ENCODE measurements at regions not wholly inside any gene's neighbourhood (a gene's known extent, or its start where the extent isn't known, plus 50 kb on each side); places are given as distances from the start of the nearest gene placed in this dataset.

DNA sequence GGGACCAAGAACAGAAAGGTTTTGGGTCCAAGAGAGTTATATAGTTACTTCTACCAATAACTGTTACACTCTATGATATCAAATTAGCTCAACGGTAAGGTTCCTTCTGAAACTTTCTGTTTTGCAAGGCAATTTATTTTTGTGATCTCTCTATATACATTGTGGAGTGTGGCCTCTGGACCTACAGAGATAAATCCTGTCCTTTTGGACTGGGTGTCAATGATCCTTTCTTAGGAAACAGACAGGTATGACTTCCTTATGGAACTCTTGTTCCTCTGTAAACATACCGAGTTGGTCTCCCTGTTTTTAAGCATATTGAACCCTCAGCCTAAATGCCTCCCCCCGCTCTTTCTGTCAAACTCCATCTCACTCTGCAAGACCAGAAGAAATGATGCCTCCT lies 1117.8 kb downstream of the BCL11A start:
- TF ChIP-seq, protein P1, sequence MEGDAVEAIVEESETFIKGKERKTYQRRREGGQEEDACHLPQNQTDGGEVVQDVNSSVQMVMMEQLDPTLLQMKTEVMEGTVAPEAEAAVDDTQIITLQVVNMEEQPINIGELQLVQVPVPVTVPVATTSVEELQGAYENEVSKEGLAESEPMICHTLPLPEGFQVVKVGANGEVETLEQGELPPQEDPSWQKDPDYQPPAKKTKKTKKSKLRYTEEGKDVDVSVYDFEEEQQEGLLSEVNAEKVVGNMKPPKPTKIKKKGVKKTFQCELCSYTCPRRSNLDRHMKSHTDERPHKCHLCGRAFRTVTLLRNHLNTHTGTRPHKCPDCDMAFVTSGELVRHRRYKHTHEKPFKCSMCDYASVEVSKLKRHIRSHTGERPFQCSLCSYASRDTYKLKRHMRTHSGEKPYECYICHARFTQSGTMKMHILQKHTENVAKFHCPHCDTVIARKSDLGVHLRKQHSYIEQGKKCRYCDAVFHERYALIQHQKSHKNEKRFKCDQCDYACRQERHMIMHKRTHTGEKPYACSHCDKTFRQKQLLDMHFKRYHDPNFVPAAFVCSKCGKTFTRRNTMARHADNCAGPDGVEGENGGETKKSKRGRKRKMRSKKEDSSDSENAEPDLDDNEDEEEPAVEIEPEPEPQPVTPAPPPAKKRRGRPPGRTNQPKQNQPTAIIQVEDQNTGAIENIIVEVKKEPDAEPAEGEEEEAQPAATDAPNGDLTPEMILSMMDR (IDR thresholded peaks at IDR 0.05; ENCODE audit: insufficient read depth, low read length) = no peak
- TF ChIP-seq POLR2AphosphoS5 (IDR thresholded peaks at IDR 0.05; ENCODE audit: low read depth) = no peak

Data from HL-60 (cell line).